ENCODE measurements at regions not wholly inside any gene's neighbourhood (a gene's known extent, or its start where the extent isn't known, plus 50 kb on each side); places are given as distances from the start of the nearest gene placed in this dataset.
"Not testable (repeated sequence)": the region's sequence is repeated elsewhere in the genome, so short reads cannot be mapped to it uniquely, and the experiment has no call there.

DNA sequence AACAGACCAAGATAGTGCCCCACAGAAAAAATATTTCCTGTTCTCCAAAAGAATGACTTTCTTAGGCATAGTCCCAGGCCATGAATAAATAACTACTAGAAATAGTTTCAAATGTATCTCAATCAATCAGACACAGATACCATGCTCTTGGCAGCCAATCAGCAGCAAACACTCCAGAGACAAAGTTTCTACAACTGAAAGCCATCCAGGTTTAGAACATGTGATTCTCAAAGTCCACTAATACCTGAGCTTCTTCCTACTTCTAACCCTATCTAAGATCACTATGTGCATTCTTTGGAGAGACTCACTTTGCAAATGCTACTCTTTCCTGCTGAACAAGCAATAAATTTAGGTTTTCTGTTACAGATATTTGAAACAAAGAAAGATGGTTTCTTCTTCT, 425.8 kb upstream of the GRIN3A start:
- Histone ChIP-seq H3K36me3 (ENCODE audit: control insufficient read depth, insufficient read depth, low read length) (no peaks in the 10 kb centered on the region), H3K4me3 (ENCODE audit: low read depth in 2 of 2, low read length in 2 of 2) (no peak overlapping the region), H3K9me3 (ENCODE audit: control insufficient read depth, insufficient read depth, low read depth, low read length) (no peaks in the 10 kb centered on the region), H3K27me3 (ENCODE audit: control insufficient read depth, insufficient read depth, low read length) (no peaks in the 10 kb centered on the region), H3K4me1 (ENCODE audit: control insufficient read depth, insufficient read depth, low read length) (no peaks in the 10 kb centered on the region), H3K27ac (ENCODE audit: low read length) (no peak overlapping the region)
- intact Hi-C loops (cut with micrococcal nuclease; ENCODE audit: unreplicated experiment): no loop called here
- DNase-seq (ENCODE audit: low read depth, low spot score): no peak
- TF ChIP-seq, protein P1, sequence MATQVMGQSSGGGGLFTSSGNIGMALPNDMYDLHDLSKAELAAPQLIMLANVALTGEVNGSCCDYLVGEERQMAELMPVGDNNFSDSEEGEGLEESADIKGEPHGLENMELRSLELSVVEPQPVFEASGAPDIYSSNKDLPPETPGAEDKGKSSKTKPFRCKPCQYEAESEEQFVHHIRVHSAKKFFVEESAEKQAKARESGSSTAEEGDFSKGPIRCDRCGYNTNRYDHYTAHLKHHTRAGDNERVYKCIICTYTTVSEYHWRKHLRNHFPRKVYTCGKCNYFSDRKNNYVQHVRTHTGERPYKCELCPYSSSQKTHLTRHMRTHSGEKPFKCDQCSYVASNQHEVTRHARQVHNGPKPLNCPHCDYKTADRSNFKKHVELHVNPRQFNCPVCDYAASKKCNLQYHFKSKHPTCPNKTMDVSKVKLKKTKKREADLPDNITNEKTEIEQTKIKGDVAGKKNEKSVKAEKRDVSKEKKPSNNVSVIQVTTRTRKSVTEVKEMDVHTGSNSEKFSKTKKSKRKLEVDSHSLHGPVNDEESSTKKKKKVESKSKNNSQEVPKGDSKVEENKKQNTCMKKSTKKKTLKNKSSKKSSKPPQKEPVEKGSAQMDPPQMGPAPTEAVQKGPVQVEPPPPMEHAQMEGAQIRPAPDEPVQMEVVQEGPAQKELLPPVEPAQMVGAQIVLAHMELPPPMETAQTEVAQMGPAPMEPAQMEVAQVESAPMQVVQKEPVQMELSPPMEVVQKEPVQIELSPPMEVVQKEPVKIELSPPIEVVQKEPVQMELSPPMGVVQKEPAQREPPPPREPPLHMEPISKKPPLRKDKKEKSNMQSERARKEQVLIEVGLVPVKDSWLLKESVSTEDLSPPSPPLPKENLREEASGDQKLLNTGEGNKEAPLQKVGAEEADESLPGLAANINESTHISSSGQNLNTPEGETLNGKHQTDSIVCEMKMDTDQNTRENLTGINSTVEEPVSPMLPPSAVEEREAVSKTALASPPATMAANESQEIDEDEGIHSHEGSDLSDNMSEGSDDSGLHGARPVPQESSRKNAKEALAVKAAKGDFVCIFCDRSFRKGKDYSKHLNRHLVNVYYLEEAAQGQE (IDR thresholded peaks at IDR 0.05; ENCODE audit: insufficient read depth in 1 of 2, low read depth in 2 of 2, low read length in 1 of 2): no peak
- no peak for TF ChIP-seq TCF7L2 (IDR thresholded peaks at IDR 0.05; ENCODE audit: low read depth, low read length)
- no peak for TF ChIP-seq POLR2AphosphoS5 (IDR thresholded peaks at IDR 0.05; ENCODE audit: low read depth, low read length)
- no peak for TF ChIP-seq SIN3A (IDR thresholded peaks at IDR 0.05; ENCODE audit: borderline replicate concordance, insufficient read depth, low read depth, low read length)
- TF ChIP-seq CTCF (IDR thresholded peaks at IDR 0.05): no peak
- CTCF ChIA-PET: no interaction called here
- no TSS peak for BruUV-seq (replicated peaks)
- POLR2A ChIA-PET: no interaction called here
- no peak for ATAC-seq
- in situ Hi-C loops (cut with HindIII; ENCODE audit: low pct_unique_long_range_greater_than_20kb, low sequenced_read_pairs): no loop called here

DNA sequence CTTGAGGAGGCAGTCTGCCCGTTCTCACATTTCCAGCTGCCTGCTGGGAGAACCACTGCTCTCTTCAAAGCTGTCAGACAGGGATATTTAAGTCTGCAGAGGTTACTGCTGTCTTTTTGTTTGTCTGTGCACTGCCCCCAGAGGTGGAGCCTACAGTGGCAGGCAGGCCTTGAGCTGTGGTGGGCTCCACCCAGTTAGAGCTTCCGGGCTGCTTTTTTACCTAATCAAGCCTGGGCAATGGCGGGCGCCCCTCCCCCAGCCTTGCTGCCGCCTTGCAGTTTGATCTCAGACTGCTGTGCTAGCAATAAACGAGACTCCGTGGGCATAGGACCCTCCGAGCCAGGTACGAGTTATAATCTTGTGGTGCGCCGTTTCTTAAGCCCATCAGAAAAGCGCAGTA, 414.6 kb upstream of the GRIN3A start:
- POLR2A ChIA-PET; H3K4me3 ChIP-seq (ENCODE audit: low read depth in 2 of 2, low read length in 2 of 2); in situ Hi-C loops (cut with HindIII; ENCODE audit: low pct_unique_long_range_greater_than_20kb, low sequenced_read_pairs); H3K9me3 ChIP-seq (ENCODE audit: control insufficient read depth, insufficient read depth, low read depth, low read length); DNase-seq (ENCODE audit: low read depth, low spot score); CTCF ChIA-PET; H3K27ac ChIP-seq (ENCODE audit: low read length); BruUV-seq (replicated peaks); H3K36me3 ChIP-seq (ENCODE audit: control insufficient read depth, insufficient read depth, low read length); H3K4me1 ChIP-seq (ENCODE audit: control insufficient read depth, insufficient read depth, low read length); ATAC-seq; H3K27me3 ChIP-seq (ENCODE audit: control insufficient read depth, insufficient read depth, low read length); intact Hi-C loops (cut with micrococcal nuclease; ENCODE audit: unreplicated experiment): not testable (repeated sequence)

DNA sequence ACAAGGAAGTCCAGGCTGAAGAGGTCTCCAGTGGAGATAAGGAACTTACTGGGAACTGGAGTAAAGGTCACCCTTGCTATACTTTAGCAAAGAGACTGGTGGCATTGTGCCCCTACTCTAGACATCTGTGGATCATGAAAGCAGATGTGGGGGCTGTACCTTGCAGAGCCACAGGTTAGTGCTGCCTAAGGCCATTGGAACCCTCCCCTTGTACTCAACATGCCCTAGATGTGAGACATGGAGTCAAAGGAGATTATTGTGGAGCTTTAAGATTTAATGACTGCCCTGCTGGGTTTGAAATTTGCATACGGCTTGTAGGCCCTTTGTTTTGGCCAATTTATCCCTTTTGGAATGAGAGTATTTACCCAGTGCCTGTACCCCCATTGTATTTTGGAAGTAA, 397.3 kb upstream of the GRIN3A start:
- ATAC-seq (no peak), DNase-seq (ENCODE audit: low read depth, low spot score) (no peak)
- no TSS peak for BruUV-seq (replicated peaks)
- Histone ChIP-seq H3K9me3 (ENCODE audit: control insufficient read depth, insufficient read depth, low read depth, low read length) (no peaks in the 10 kb centered on the region), H3K36me3 (ENCODE audit: control insufficient read depth, insufficient read depth, low read length) (no peaks in the 10 kb centered on the region), H3K27me3 (ENCODE audit: control insufficient read depth, insufficient read depth, low read length) (no peaks in the 10 kb centered on the region), H3K4me3 (ENCODE audit: low read depth in 2 of 2, low read length in 2 of 2) (no peak overlapping the region), H3K27ac (ENCODE audit: low read length) (no peak overlapping the region), H3K4me1 (ENCODE audit: control insufficient read depth, insufficient read depth, low read length) (no peaks in the 10 kb centered on the region)
- POLR2A ChIA-PET: no interaction called here
- CTCF ChIA-PET: no interaction called here
- TF ChIP-seq POLR2AphosphoS5 (IDR thresholded peaks at IDR 0.05; ENCODE audit: low read depth, low read length): no peak
- TF ChIP-seq, protein P1 (IDR thresholded peaks at IDR 0.05; ENCODE audit: insufficient read depth in 1 of 2, low read depth in 2 of 2, low read length in 1 of 2): no peak
- TF ChIP-seq SIN3A (IDR thresholded peaks at IDR 0.05; ENCODE audit: borderline replicate concordance, insufficient read depth, low read depth, low read length): no peak
- TF ChIP-seq CTCF (IDR thresholded peaks at IDR 0.05): no peak
- TF ChIP-seq TCF7L2 (IDR thresholded peaks at IDR 0.05; ENCODE audit: low read depth, low read length): no peak
- in situ Hi-C loops (cut with HindIII; ENCODE audit: low pct_unique_long_range_greater_than_20kb, low sequenced_read_pairs) (no loop called here), intact Hi-C loops (cut with micrococcal nuclease; ENCODE audit: unreplicated experiment) (no loop called here)
